ENCODE measurements at regions not wholly inside any gene's neighbourhood (a gene's known extent, or its start where the extent isn't known, plus 50 kb on each side); places are given as distances from the start of the nearest gene placed in this dataset.
A peak's percentile ranks its signal among the peaks of the same experiment; 100 is the strongest.
"Not testable (repeated sequence)": the region's sequence is repeated elsewhere in the genome, so short reads cannot be mapped to it uniquely, and the experiment has no call there.

DNA sequence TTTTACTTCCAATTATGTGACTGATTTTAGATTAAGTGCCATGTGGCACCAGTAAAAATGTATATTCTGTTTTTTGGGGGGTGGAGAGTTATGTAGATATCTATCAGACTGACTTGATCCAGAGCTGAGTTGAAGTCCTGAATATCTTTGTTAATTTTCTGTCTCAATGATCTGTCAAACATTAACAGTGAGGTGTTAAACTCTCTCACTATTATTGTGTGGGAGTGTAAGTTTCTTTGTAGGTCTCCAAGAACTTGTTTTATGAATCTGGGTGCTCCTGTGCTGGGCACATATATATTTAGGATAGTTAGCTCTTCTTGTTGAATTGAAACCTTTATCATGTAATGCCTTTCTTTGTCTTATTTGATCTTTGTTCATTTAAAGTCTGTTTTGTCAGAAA, 276.5 kb upstream of the USP25 start:
- DNase-seq (ENCODE audit: low spot score) = no peak
- ATAC-seq = no peak

DNA sequence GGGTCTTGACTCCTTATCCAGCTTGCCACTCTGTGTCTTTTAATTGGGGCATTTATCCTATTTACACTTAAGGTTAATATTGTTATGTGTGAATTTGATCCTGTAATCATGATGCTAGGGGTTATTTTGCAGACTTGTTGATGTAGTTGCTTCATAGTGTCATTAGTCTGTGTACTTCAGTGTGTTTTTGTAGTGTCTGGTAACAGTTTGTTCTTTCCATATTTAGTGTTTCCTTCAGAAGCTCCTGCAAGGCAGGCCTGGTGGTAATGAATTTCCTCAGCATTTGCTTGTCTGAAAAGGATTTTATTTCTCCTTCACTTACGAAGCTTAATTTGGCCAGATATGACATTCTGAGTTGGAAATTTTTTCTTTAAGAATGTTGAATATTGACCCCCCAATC, 276.0 kb upstream of the USP25 start:
- not testable (repeated sequence) for DNase-seq (ENCODE audit: low spot score); ATAC-seq

DNA sequence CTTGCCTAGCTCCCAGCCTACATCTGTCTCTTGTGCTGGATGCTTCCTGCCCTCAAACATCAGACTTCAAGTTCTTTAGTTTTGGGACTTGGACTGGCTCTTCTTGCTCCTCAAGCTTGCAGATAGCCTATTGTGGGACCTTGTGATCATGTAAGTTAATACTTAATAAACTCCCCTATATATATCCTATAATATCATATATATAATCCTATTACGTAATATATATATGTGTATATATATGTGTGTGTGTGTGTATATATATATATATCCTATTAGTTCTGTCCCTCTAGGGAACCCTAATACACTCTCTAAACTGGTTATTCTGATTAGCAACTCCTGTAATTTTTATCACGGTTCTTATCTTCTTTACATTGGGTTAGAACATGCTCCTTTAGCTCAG, 274.9 kb upstream of the USP25 start:
- not testable (repeated sequence) for DNase-seq (ENCODE audit: low spot score); ATAC-seq

DNA sequence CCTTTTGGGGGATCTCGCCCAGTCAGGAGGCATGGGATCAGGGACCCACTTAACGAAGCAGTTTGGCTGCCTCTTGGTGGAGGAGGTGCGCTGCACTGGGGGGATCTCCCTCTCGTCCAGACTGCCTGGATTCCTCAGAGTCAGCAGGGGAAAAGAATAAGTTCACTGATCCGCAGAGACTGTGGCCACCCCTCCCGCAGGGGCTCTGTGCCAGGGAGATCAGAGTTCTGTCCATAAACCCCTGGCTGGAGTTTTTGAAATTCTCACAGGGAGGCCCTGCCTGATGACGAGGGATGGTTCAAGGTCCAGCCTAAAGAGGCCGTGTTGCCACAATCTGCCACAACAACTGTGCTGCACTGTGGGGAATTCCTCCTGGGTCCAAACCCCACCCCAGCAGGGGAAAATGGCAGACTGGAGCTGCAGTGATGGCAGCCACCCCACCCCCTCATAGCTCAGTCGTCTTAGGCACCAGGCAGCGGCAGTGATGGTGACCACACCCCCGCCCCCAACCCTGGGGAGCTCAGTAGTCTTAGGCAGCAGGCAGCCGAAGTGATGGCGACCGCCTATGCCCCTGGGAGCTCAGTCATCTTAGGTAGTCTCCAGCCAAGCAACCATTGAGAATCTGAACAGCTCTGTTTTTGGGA, 273.8 kb upstream of the USP25 start:
- ATAC-seq (peak; percentile 96), DNase-seq (ENCODE audit: low spot score) (peak; percentile 95)

DNA sequence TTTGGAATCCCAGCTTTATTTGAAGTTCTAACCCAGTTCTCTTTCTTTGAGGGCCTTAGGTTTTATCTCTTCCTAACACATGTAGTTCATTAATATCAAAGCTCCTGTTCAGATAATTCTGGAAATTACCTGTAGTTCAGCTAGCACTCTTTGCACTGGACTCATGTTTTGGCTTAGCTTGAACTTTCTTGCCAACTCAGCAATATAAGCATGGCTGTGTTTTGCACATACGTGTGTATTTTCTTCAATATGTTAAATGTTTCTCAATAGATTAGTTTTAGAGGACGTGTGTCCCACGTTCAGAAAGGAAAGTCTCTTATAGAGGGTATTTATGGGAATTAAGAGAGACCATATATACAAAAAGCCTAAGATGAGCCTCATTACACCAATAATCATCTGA, 271.8 kb upstream of the USP25 start:
- no peak for ATAC-seq

DNA sequence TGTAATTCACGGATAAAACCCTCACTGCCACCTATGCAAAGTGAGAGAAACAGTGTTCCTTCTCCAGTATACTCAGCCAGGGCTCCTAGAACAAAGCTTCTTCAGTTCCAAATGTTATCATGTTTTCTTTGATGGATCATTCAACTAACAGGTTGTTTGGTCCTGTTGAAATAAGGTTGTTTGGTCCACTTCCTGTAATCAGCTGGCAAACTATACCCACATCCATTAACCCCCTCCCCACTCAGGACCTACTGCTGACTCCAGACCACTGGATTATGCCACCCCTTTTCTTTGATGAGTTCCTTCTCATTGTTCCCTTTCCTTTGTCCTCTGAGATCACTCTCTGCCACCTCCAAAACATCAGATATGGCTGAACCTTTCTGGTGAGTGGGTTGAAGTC, 267.7 kb upstream of the USP25 start:
- no peak for DNase-seq (ENCODE audit: low spot score)
- ATAC-seq = no peak

More for the DNA sequence above, 271.8 kb upstream of the USP25 start:
- no peak for DNase-seq (ENCODE audit: low spot score)

DNA sequence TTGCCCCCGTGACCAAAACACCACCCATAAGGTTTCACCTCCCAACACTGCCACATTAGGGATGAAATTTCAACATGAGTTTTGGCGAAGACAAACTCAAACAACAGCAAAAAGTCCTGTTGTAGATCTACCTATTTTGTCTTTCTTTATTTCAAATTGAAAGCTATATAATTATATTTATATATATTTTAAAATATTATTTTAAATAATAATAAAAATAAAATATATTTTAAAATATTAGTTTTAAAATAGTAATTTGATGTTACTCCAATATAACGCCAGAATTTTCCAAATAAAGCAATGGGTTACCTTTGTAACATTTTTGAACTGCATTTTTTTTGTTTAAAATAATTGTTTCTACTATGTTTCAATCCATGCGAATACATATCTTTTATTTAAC, 263.5 kb upstream of the USP25 start:
- ATAC-seq (no peak), DNase-seq (ENCODE audit: low spot score) (no peak)

DNA sequence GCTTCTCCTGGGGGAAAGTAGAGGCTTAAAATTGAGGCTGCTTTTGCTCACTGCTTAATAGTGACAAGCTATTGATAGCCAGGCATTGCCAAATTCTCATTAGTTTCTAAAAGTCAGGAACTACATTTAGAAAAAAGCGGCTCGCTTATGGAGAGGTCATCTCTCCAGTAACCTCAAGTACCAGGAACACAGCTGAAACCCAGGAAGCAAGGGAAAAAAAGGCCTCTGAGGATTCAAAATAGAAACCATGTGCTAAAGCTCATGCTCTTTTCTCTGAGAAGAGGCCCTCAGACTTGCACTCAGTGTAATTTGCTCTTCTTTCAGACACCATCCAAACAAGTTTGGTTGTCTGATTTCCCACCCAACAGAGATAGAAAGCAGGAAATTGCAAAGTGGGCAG, 261.4 kb upstream of the USP25 start:
- ATAC-seq (no peak), DNase-seq (ENCODE audit: low spot score) (no peak)

DNA sequence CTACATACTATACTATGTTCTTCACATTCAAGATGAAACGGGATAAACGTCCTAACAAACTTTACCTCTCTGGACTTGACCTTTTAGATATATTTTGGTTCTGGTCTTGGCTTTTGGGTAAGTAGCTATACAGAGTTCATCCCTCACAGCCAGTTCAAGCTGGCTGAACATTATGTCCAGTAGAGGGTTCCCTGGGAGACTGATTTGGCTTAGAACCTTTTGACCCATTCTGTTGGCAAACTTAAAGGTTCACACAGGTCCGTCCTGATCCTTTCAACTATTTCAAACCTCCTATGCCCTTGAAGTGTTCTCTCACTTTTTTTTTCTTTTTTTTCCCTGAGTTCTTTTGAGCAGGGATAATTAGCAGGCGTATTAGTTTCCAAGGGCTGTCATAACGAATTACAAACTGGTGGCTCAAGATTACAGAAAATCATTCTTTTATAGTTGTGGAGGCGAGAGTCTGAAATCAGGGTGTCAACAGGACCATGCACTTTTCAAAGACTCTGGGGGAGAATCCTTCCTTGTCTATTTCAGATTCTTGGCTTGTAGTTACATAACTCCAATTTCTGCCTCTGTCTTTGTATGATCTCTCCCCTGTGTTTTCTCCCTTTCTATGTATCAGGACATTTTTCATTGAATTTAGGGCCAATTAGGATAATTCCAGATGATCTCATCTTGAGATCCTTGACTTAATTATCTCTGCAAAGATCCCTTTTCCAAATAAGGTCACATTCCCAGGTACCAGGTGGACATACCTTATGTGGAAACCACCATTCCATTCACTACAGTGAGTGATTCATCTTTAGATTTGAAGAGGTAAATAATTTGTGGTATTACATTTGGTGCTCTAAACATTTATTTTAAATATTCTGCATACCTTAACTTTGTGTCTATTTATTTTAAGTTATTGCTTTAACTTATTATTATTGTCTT, 257.4 kb upstream of the USP25 start:
- peak; percentile 96 for ATAC-seq
- DNase-seq (ENCODE audit: low spot score) = peak; percentile 73

DNA sequence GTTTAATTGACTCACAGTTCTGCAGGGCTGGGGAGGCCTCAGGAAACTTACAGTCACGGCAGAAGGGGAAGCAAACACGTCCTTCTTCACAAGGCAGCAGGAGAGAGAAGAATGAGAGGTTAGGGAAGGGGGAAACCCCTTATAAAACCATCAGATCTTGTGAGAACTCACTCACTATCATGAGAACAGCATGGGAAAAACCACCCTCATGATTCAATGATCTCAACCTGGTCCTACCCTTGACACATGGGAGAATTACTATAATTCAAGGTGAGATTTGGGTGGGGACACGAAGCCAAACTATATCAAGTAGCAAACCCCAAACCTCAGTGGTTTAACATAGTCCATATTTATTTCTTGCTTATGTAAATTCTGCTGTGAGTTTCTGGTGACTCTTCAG, 252.0 kb upstream of the USP25 start:
- not testable (repeated sequence) for DNase-seq (ENCODE audit: low spot score)

DNA sequence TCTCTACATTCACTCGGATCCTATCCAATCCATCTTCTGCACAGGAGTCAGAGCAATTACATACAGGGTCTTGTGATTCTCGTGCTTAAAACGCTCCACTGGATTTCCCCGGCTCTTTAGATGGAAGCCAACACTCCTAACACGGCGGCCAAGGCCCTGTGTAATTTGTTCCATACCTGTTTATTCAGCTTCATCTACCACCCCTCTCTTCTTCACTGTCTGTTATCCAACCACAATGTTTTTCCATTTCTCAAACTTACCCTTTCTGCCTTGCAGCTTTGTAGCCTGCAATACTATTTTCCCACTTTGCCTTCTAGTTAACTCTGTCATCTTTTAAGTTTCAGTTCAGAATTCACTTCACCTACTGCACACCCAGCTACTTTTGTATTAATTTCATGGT, 249.6 kb upstream of the USP25 start:
- no peak for DNase-seq (ENCODE audit: low spot score)
- no peak for ATAC-seq

More for the DNA sequence above, 252.0 kb upstream of the USP25 start:
- not testable (repeated sequence) for ATAC-seq

DNA sequence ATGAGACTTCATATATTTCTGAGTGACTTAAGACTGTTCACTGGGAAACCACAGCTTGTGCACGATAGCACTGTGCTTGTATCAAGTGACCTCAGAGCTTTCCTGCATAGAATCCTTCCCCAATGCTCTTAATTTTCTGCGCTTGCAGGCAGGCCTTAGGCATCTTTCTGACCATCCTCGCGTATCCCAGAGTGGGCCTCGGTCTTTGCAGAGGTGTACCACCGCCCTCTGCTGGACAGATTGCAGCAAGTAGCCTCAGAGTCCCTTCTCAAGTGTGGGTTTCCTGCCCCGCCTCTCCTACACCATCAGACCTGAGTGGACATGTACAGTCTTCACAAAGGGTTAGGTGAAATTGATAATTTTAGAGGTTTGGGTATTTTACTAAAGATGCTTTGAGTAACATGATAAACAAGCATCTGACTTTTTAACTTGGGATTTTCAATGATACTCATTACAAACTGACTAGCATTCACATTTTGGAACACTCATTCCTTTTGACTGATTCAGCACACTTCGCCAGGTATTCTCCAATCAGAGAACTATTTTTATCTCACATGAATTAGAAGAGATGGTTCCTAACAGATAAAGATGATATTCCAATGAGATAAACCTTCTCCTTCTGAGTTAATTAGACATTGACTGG, 246.5 kb upstream of the USP25 start:
- ATAC-seq = peak; percentile 100
- peak; percentile 87 for DNase-seq (ENCODE audit: low spot score)

DNA sequence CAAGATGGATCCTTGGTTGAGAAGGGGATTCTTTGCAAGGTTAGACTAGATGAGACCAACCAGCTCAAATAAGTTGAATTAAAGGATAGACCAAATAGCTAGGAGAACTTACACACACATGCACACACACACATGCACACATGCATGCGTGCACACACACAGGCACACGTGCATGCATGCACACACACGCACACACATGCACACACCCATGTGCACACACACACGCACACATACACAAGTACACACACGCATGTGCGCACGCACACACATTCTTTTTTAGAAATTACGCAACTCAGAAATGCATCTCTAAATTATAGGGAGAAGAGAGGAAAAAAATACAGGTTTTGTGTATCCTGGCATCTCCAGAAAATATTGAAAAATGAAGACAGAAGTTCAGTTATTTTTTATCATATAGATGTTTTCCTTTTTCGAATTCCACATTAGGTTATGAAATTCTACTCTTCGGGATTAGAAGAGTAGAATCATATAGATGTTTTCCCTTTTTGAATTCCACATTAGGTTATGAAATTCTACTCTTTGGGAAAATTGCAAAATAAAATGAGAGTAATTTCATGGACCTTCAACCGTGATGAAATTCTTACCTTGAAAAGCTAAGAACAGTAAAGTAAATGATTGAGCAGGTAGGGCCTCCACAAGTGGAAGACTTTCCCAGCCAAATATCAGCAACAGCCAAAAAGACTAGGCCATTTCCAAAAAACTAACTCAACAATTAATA, 243.2 kb upstream of the USP25 start:
- ATAC-seq = peak; percentile 36
- no peak for DNase-seq (ENCODE audit: low spot score)

DNA sequence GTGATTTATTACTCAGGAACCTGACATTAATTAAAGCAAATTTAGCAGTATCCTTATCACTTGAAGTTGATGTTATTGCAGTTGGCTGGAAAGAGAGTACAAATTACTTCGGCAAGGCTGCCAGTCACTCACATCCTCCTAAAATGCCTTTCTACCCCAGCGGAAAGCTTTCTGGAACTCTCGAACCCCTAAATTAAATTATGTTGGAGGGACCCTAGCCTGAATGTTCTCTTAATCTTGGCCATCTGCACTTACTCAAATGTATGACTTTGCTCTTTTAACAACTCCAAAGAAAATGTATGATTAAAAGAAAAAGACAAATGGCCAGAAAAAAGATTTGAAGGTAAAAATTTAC, 242.6 kb upstream of the USP25 start:
- ATAC-seq (no peak), DNase-seq (ENCODE audit: low spot score) (no peak)

DNA sequence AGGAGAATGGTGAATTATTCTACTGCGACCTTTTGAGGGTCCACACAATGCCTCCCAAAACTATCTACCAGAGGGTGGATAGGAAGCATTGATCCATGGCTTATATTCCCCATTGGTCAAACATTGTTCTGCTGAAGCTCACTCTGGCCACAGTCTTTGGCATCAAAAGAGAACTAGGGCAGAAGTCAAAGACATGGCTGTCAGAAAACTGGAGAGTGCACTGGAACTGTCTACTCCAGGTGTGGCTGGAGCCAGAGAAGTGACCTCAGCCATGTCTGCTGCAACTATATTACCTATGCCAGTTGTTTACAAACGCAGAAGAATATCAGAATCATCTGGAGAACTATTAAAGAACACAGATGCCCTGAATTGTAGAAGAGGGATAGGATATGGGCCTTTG, 238.7 kb upstream of the USP25 start:
- ATAC-seq (peak; percentile 90), DNase-seq (ENCODE audit: low spot score) (no peak)

DNA sequence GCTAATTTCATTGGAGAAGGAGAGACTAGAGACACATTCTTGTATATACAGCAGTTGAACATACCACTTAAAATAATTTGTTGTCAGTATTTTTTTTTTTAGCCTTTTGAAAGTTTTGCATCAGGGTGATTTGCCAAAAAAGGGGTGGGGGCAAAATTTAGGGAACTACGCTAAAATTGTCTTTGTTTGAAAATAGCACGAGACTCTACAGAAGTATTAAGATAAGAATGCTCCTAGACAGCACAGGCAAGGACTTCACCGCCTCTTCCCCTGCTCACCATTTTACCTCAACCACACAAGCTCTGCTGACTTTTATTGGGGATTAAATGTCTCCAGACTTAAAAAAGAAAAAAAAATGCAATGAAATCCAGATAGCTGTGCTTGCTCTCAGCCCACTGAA, 236.1 kb upstream of the USP25 start:
- ATAC-seq (no peak), DNase-seq (ENCODE audit: low spot score) (no peak)

DNA sequence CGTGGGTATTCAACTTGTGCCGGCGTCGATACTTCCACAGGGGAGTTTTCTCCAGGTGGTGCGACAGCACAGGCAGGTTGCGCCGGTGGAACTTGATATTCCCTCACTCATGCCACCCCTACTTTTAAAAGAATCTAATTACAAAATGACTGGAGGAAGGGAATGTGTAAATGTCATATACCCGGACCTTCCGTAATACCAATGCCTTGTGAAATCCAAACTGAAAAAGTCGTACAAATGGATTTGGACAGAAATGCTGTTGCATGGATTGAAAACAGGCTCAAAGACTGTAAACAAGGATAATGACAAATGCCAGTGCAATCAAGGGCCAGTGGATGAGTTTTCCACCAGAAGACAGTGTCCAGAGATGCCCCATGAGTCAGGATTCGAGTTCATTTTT, 235.3 kb upstream of the USP25 start:
- ATAC-seq = no peak

DNA sequence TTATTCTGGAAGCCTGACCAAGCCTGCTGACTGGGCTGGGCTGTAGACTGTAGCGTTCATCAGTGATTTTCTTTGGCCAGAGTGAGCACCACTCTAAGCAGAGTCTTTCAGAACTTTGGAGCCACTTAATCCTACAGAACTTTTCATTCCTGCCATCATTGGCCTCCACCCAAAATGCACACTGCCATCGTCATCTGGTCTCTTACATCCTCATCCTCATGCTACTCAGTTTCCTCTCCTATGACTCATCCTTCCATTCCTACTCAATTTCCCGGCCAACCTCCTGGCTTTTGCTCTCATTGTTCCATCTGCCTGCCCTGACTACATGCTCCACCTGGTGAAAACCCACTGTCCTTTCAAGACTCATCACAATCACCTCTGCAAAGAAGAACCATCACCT, 233.8 kb upstream of the USP25 start:
- ATAC-seq (no peak), DNase-seq (ENCODE audit: low spot score) (no peak)

More for the DNA sequence above, 235.3 kb upstream of the USP25 start:
- no peak for DNase-seq (ENCODE audit: low spot score)

DNA sequence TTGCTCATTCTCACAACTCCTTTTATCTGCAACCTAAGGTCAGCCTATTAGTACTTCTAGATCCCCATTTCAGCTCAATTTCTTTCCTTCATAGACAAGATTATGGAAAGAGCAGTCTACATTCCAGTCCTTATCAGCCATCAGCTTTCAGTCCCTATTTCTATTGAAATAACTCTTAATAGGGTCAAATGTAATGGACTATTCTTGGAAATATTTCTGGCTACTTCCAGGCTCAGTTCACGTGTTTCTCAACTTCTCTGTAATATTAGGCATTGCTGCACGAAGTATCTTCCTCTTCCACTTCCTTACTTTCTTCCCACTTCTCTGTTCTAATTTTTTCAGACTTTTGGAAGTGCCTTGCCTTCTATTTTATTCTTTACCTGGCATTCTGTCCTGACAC, 232.9 kb upstream of the USP25 start:
- no peak for DNase-seq (ENCODE audit: low spot score)
- ATAC-seq = no peak

DNA sequence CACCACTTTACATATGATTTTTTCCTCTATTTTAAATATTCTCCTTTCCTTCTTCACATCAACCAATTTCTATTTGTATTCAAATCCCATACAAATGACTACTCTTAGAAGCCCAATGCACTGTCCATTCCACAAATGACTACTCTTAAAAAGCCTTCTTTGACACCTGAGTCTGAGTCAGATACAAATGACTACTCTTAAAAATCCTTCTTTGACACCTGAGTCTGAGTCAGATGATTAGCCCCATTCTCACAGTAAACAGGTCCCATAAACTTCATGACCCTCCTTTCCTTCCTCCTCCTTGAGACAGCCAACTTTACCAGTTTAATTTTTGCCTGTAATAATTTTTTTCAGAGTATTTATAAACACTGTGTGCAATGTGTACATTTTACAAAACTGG, 231.3 kb upstream of the USP25 start:
- DNase-seq (ENCODE audit: low spot score) (no peak), ATAC-seq (no peak)

DNA sequence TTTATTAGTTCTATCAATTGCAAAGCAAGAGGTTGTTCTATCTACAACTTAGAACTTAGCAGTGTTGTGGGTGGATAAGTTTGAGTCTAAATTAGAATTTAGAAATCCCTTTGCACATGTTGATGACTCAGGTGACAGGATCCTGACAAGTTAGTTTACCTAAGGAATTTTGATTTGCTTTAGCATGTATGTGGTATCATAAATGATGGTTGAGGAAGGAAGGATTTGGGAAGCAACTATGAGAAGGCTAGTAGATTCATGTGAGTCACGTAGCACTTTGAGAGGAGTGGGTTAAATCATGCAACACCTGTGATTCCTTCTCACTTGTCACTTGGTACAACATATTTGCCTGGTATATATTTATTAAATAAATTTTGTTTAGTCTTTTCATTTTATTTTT, 223.7 kb upstream of the USP25 start:
- ATAC-seq (no peak), DNase-seq (ENCODE audit: low spot score) (no peak)

Data from left lobe of liver (tissue), 2 donors.